ENCODE measurements at regions not wholly inside any gene's neighbourhood (a gene's known extent, or its start where the extent isn't known, plus 50 kb on each side); places are given as distances from the start of the nearest gene placed in this dataset.
"Not testable (repeated sequence)": the region's sequence is repeated elsewhere in the genome, so short reads cannot be mapped to it uniquely, and the experiment has no call there.

DNA sequence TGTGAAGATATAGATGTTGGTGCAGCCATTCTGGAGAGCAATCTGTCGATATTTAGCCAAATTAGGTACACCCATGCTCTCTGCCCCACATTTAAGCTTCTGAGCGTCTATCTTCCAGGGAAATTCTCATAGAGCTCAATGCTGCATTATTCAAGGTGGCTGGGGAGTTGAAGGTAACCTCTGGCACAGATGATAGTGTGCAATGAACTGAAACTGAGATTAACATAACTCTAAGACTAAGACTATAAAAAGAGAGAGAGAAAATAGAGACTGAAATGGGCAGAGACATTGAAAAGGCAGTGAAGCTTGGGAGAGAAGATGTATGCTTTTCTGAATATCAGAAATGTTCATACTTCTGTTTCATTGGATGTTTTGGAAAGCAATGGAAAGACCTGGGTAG lies 1197.0 kb upstream of the AUTS2 start:
- DNase-seq (ENCODE audit: low spot score): no peak

DNA sequence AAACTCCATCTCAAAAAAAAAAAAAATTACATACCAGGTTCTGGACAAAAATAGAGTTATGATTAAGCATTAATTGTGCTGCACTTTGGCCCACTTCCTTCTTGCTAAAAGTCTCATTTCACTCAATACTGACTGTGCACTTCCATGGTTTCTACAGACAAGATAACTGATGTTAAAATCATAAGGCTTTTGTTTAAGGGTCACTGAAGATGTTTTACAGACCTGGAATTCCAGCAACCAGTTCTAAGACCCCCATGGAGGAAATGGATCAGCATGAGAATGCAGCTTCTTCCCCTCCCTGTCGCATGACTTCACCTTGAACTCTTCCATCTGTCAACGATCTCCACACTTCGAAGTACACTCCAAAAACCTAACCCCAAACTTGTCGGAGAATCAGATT lies 1191.8 kb upstream of the AUTS2 start:
- no peak for DNase-seq (ENCODE audit: low spot score)

DNA sequence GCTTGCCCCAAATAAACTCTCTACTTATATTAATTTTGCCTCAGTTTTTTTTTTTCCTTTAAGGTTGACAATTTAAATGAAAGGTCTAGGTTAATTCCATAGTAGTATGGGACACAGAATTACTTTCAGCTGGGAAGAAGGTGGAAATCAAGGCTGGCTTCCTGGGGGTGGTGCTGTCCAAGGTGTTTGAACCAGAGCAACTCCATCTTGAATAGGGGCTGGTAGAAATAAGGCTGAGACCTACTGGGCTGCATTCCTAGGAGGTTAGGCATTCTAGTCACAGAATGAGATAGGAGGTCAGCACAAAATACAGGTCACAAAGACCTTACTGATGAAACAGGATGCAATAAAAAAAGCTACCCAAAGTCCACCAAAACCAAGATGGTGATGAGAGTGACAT lies 1190.8 kb upstream of the AUTS2 start:
- DNase-seq (ENCODE audit: low spot score): no peak

DNA sequence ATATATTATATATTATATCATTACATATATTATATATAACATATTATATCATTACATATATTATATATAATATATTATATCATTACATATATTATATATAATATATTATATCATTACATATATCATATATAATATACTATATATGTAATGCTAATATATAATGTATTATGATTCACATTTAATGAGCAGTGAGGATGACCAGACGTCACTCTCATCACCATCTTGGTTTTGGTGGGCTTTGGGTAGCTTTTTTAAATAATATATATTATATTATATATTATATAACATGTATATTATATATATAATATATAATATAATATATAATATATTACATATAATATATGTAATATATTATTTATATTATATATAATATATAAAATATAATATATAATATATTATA lies 1189.4 kb upstream of the AUTS2 start:
- no peak for DNase-seq (ENCODE audit: low spot score)

DNA sequence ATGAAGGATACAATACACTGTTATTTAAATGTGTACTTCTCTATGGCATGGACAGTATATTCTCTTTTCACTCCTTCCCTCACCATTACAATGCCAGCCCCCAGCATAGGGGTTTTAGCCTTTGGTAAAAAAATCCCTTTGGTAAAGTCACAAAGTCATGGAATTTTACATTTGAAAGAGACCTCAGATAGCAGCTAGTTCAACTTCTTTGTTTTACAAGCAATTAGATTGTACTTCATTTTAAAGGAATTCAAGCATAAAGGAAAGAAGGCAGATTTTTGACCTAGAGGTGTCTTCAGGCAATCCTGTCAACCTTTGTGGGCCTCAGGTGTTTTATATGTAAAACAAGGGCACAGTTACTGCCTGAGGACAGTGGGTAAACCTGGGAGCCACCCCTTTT lies 1188.4 kb upstream of the AUTS2 start:
- no peak for DNase-seq (ENCODE audit: low spot score)

DNA sequence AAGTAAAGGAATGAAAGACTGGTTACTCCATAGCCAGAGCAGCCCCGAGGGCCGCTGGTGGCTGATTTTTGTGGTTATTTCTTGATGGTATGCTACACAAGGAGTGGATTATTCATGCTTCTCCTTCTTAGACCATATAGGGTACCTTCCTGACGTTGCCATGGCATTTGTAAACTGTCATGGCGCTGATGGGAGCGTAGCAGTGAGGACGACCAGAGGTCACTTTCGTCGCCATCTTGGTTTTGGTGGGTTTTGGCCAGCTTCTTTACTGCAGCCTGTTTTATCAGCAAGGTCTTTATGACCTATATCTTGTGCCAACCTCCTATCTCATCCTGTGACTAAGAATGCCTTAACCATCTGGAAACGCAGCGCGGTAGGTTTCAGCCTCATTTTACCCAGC lies 1187.6 kb upstream of the AUTS2 start:
- not testable (repeated sequence) for DNase-seq (ENCODE audit: low spot score)

DNA sequence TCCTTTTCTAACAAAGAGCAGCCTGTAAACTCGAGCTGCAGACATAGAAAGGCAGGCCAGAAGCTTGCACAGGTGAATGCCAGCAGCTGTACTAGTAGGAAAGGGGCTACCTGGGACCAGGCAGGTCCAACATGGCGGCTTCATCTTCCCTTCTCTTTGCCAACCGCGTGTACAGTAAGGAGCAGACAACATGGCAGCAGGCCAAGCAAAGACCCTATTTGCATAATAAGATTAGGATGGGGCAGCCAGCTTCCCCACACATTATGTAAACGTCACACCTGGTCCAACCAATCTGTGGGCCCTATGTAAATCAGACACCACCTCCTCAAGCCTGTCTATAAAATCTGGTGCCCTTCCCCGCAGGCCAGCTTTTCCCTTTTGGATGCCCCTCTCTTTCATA lies 1186.5 kb upstream of the AUTS2 start:
- no peak for DNase-seq (ENCODE audit: low spot score)

DNA sequence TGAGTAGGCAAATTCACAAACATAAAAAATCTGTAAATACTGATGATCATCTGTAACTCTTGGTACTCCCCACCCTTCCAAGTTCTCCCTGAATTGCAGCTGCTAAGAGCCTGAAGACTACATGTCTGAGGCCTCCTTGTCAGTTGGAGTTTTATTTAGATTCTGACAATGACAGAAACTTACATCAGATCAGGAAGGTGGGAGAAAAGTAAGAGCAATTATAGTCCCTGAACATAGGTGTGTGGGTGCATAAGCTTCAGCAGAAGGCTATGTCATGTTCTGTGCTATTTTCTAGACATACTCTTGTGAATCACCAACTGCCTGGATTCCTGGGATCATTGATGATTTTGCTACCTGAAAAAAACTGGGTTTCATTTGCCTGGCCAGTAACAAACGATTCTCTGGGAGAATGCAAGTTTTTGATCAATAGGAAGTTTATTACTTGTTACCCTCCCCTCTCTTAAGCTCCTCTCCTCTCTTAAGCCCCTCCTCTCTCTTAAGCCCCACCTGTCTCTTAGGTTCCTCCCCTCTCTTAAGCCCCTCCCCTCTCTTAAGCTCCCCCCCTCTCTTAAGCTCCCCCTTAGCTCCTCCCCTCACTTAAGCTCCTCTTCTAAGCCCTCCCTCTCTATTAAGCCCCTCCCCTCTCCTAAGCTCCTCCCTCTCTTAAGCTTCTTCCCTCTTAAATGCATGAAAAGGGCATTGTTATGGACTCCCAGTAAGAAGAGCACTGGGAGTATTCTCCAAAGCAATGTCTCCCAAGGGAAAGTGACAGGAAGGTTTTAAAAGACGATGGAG lies 1183.4 kb upstream of the AUTS2 start:
- DNase-seq (ENCODE audit: low spot score): no peak

DNA sequence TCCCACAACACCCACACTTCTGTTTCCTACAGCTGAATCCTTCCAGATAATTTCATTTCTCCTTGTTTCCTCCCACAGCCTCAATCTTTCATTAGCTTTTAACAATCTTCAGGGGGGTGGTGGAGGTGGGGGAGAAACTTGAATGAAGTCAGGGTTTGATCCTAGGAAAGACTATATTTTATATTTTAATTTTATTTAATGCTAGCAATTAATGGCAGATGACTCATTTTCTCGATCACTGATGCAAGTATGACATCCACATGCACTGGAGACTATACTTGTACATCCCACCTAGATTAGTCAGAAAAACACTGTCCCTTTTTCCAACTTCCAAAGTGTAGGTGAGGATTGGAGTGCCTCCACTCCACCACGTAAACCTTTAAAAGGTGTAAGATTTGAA lies 1181.3 kb upstream of the AUTS2 start:
- DNase-seq (ENCODE audit: low spot score): no peak

DNA sequence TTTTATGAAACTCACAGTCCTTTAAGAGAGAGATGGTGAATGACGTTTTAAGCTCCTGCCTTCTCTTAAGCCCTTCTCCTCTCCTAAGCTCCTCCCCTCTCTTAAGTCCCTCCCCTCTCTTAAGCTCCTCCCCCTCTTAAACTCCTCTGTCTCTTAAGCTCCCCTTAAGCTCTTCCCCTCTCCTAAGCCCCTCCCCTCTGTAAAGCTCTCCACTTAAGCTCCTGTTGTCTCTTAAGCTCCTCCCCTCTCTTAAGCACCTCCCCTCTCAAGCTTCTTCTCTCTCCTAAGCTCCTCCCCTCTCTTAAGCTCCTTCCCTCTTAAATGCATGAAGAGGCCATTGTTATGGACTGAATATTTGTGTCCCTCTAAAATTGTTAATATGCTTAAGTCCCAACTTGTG lies 1180.6 kb upstream of the AUTS2 start:
- DNase-seq (ENCODE audit: low spot score): no peak

DNA sequence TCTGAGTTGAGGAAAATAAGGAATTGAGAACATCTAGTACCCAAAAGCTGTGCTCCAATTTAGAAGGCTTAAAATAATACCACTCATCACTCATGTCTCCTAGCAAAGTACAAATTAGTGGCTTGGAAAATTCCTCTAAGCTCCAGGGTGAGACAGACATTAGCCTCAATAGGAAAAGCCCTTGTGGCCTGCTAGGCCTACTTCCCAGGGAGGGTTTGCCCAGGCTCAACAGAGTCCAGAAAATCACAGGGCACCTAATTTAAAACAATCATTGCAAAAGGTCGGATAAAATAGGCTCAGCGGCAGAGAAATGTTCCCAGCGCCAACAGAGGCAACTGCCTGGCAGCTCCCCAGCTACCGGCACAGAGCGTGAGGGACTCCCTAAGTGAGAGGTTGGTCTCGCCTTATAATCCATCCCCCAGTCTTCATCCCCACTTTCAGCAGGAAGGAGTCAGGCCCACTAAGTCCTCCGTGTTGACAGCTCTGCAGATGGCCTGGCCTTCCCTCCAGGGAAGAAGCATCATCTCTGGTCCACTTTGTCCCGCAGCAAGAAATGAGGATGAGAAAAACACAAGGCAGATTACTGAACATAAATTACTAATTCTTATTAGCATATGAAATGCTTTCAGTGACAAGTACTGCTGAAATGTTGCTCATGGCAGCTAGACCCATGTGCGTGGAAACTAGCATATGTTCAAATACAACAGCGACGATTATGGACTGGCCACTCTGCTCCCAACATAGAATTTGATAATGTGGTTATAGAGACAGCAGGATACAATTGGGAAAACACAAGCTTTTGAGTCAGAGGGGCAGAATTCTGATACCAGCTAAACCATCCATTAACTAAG lies 1177.7 kb upstream of the AUTS2 start:
- no peak for DNase-seq (ENCODE audit: low spot score)

DNA sequence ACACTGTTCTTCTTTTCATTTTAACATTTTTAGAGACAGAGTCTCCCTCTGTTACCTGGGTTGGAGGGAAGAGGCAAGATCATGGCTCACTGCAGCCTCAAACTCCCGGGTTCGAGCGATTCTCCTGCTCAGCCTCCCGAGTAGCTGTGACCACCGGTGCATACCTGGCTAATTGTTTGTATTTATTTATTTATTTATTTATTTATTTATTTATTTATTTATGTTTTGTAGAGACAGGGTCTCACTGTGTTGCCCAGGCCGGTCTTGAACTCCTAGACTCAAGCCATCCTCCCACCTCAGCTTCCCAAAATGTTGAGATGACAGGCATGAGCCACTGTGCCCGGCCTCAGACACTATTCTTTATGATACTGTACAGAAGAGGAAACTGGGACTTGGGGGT lies 1176.6 kb upstream of the AUTS2 start:
- no peak for DNase-seq (ENCODE audit: low spot score)

DNA sequence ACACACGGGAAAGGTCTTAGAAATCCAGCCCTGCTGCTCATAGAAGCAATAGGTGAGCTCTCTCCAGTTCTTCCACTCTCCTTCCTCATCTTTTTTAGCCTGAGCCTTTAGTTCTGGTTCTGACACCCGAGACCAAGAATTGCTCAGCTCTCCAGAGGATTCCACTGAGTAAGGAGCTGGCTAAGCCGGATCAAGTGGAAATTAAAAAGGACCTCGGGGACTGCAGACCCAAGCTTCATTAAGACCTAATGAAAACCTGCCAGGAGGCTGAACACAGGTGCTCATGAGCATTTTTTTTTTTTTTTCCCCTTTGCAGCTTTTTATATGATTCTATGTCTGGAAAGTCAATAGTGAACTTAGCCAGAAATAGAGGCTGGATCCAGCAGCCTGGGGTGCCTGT lies 1176.0 kb upstream of the AUTS2 start:
- DNase-seq (ENCODE audit: low spot score): no peak

DNA sequence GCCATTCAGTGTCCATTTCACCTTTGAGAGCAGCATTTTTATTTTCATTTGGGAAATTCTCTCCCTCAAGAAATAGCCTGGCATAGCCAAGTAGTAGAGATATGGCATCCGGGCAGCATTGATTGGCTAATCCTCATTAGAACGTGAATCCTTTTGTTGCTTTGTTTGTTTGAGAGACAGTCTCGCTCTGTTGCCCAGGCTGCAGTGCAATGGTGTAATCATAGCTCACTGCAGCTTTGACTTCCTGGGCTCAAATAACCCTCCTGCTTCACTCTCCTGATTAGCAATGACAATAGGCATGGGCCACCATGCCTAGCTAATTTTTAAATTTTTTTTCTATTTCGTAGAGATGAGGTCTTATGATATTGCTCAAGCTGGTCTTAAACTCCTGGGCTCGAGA lies 1174.9 kb upstream of the AUTS2 start:
- no peak for DNase-seq (ENCODE audit: low spot score)

DNA sequence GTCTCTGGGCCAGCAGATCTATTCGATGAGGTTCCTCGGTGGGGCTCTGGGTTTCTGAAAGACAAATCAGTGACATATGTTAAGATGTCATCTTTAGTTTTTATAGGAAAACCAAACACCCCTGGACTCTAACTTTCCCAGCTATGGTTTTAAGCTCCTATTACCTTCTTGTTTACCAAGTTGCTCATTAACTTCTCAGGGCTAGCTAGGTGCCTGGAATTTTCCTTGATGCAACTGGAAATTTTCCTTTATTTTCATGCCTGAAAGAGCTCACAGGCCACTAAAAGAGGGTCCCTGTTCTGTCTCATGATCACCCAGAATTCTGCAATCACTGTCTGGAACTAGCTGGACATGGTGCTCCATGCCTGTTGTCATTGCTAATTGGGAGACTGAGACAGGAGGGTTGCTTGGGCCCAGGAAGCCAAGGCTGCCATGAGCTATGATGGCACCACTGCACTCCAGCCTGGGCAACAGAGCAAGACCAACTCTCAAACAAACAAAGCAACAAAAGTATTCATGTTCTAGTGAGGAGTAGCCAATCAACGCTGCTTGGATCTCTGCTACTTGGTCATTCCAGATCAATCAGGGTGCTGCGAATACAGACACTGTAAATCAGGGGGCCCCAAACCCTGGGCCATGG lies 1173.5 kb upstream of the AUTS2 start:
- no peak for DNase-seq (ENCODE audit: low spot score)

DNA sequence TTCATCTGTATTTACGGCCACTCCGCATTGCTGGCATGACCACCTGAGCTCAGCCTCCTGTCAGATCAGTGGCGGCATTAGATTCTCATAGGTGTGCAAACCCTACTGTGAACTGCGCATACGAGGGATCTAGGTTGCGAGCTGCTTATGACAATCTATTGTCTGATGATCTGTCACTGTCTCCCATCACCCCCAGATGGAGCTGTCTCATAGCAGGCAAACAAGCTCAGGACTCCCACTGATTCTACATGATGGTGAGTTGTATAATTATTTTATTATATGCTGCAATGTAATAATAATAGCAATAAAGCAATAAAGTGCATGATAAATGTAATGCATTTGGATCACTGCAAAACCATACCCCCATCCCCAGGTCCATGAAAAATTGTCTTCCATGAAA lies 1172.9 kb upstream of the AUTS2 start:
- DNase-seq (ENCODE audit: low spot score): no peak

DNA sequence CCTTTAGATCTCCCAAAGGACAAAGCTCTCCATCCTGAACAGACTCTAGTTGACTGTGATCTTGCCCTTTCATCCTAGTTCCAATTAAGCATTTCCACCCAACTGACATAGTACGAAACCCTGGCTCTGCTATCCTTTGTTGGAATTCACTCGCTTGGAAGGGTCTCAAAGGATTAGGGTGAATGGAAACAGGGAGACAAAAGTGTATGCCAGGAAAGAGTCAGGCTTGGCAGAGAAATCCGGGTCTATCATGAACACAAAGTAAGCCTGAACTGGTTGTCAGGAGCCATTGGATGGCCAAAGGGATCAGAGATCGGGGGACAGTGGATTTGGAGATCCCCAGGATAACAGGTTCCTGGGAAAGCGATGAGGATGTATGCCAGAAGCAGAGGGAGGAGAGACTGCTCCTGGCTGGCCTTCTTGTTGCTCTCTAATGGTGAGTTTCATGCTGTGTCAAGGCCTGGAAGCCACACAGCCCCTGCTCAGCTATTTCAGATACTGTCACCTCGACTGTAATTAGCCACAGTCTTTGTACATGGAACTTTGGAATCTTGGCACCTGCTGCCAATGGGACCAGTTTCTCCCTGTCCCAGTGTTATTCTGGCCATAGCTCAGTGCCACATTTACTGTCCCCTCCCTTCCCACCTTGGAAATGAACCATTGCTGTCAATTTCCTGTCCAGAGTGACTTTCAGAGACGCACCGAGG lies 1168.7 kb upstream of the AUTS2 start:
- no peak for DNase-seq (ENCODE audit: low spot score)

DNA sequence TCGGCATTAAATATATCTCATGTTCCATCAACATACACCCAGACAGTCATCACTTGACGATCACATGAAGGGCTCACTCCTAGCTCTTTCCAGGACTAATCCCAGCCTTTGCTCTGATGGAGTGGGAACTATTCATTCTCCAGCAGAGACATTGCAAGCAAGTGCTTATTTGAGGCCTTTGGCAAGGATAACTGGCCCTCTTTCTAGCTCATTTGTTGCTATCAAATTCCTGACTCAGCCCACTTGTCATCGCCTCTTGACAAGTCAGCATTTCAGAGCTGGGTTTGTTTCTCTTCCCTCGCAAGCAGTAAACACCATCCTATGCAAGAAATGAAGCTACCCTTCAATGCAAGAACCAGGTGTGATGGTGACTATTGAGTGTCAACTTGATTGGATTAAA lies 1165.7 kb upstream of the AUTS2 start:
- no peak for DNase-seq (ENCODE audit: low spot score)

DNA sequence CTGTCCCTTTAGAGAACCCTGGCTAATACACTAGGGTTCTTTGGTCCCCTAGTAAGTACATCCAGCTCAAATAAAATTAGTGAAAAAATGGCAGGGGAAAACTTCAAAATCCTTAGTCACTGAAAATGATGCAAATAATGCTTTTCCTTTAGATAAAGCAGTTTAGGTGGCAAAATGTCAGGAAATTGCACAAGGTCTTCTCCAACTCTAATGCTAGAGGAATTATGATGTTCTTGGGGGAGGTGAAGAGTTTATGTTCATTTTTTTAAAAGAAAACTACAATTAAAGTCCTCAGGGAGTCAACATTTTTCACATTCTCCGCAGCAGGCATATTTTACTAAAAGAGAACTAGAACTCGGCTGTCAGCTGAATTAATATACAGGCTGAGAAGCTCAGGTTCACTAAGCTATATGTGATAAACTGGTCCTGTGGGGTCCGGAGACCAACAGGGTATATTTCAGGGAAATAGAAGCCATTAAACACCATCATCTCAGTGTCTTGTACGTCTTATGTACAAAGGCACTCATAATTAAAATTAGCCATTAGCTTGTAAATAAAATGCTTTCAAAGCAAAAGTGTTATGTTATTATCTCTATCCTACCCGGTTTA lies 1164.7 kb upstream of the AUTS2 start:
- DNase-seq (ENCODE audit: low spot score): no peak

DNA sequence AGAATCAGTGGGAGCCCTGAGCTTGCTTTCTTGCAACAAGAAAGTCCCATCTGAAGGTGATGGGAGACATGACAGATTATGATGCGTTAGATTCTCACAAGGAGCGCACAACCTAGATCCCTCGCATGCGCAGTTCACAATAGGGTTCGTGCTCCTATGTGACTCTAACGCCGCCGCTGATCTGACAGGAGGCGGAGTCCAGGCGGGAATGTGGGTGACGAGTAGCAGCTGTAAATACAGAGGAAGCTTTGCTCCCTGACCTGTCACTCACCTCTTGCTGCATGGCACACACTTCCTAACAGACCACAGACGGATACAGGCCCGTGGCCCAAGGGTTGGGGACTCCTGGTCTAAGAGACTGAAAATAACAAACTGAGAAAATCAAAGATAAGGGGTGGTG lies 1163.4 kb upstream of the AUTS2 start:
- no peak for DNase-seq (ENCODE audit: low spot score)

DNA sequence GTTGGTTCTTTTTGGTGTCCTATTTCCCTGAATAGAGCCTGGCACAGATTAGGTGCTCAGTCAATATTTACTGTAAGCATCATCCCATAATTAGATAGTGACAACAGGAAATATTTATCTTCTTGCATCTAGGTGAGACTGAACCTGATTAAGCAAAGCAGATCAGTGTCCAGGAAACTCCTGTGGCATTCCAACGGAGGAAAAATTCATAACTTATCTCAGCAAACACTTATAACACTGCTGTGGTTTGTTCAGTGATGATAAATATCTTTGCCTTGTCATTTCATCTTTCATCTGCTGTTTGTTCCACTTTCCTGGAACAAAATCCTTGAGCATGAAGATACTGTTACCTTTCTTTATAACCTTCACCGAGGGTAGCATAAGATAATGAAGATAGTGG lies 1160.3 kb upstream of the AUTS2 start:
- DNase-seq (ENCODE audit: low spot score): no peak

DNA sequence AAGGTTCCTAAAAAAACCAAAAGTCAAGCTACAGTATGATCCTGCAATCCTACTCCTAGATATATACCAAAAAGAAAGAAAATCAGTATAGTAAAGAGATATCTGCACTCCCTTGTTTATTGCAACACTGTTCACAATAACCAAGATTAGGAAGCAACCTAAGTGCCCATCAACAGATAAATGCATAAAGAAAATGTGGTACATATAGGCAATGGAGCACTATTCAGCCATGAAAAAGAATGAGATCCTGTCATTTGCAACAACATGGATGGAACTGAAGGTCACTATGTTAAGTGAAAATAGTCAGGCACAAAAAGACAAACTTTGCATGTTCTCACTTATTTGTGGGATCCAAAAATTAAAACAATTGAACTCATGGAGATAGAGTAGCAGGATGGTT lies 1159.5 kb upstream of the AUTS2 start:
- DNase-seq (ENCODE audit: low spot score): no peak

Measured in germinal center (tissue), 1 donor.